ENCODE measurements at regions not wholly inside any gene's neighbourhood (a gene's known extent, or its start where the extent isn't known, plus 50 kb on each side); places are given as distances from the start of the nearest gene placed in this dataset.

- H3K27ac Mint-ChIP-seq = no peak overlapping the region
- H3K27me3 Mint-ChIP-seq (ENCODE audit: low read depth) = no peaks in the 10 kb centered on the region
- no peaks in the 10 kb centered on the region for H3K4me1 Mint-ChIP-seq (ENCODE audit: low read depth)
These were observed 689.8 kb downstream of the KCTD8 start for GRCh38 chr4:43758836-43759235.

GRCh38 chr4:43763029-43763610 lies 685.5 kb downstream of the KCTD8 start:
- no peaks in the 10 kb centered on the region for H3K27me3 Mint-ChIP-seq (ENCODE audit: low read depth)
- H3K27ac Mint-ChIP-seq = no peak overlapping the region
- no peaks in the 10 kb centered on the region for H3K36me3 Mint-ChIP-seq (ENCODE audit: low read depth)
- H3K9me3 Mint-ChIP-seq = peaks cover 8% of the 10 kb centered on the region
- intact Hi-C loops (cut with micrococcal nuclease) = no loop called here
- H3K4me1 Mint-ChIP-seq (ENCODE audit: low read depth) = no peaks in the 10 kb centered on the region
- no peak overlapping the region for H3K4me3 Mint-ChIP-seq (ENCODE audit: low read depth)
- DNase-seq (ENCODE audit: low spot score) = no peak

More at GRCh38 chr4:43758836-43759235, 689.8 kb downstream of the KCTD8 start:
- peaks cover 15% of the 10 kb centered on the region for H3K9me3 Mint-ChIP-seq
- no peak for DNase-seq (ENCODE audit: low spot score)
- H3K36me3 Mint-ChIP-seq (ENCODE audit: low read depth) = no peaks in the 10 kb centered on the region
- intact Hi-C loops (cut with micrococcal nuclease) = no loop called here
- H3K4me3 Mint-ChIP-seq (ENCODE audit: low read depth) = no peak overlapping the region

- Mint-ChIP-seq H3K36me3 (ENCODE audit: low read depth) (no peaks in the 10 kb centered on the region), H3K4me1 (ENCODE audit: low read depth) (no peaks in the 10 kb centered on the region), H3K9me3 (peaks cover 15% of the 10 kb centered on the region), H3K27me3 (ENCODE audit: low read depth) (no peaks in the 10 kb centered on the region), H3K4me3 (ENCODE audit: low read depth) (no peak overlapping the region), H3K27ac (no peak overlapping the region)
- DNase-seq (ENCODE audit: low spot score) = no peak
- intact Hi-C loops (cut with micrococcal nuclease) = no loop called here
These were observed 683.1 kb downstream of the KCTD8 start for GRCh38 chr4:43765514-43765913.

- Mint-ChIP-seq H3K9me3 (peaks cover 11% of the 10 kb centered on the region), H3K4me1 (ENCODE audit: low read depth) (no peaks in the 10 kb centered on the region), H3K36me3 (ENCODE audit: low read depth) (no peaks in the 10 kb centered on the region), H3K27ac (no peak overlapping the region), H3K4me3 (ENCODE audit: low read depth) (no peak overlapping the region), H3K27me3 (ENCODE audit: low read depth) (no peaks in the 10 kb centered on the region)
- intact Hi-C loops (cut with micrococcal nuclease) = no loop called here
- no peak for DNase-seq (ENCODE audit: low spot score)
These were observed 682.0 kb downstream of the KCTD8 start for GRCh38 chr4:43766648-43767047.

- DNase-seq (ENCODE audit: low spot score) = no peak
- H3K27ac Mint-ChIP-seq = no peak overlapping the region
- no peak overlapping the region for H3K4me3 Mint-ChIP-seq (ENCODE audit: low read depth)
- H3K36me3 Mint-ChIP-seq (ENCODE audit: low read depth) = no peaks in the 10 kb centered on the region
- no peaks in the 10 kb centered on the region for H3K27me3 Mint-ChIP-seq (ENCODE audit: low read depth)
- intact Hi-C loops (cut with micrococcal nuclease) = no loop called here
- H3K9me3 Mint-ChIP-seq = peaks cover 8% of the 10 kb centered on the region
- no peaks in the 10 kb centered on the region for H3K4me1 Mint-ChIP-seq (ENCODE audit: low read depth)
These were observed 672.2 kb downstream of the KCTD8 start for GRCh38 chr4:43776371-43776770.

GRCh38 chr4:43778187-43778915 lies 670.3 kb downstream of the KCTD8 start:
- Mint-ChIP-seq H3K4me3 (ENCODE audit: low read depth) (no peak overlapping the region), H3K9me3 (no peaks in the 10 kb centered on the region), H3K4me1 (ENCODE audit: low read depth) (no peaks in the 10 kb centered on the region), H3K36me3 (ENCODE audit: low read depth) (no peaks in the 10 kb centered on the region), H3K27me3 (ENCODE audit: low read depth) (no peaks in the 10 kb centered on the region), H3K27ac (no peak overlapping the region)
- intact Hi-C loops (cut with micrococcal nuclease) = no loop called here
- DNase-seq (ENCODE audit: low spot score) = no peak

GRCh38 chr4:43781125-43781524 lies 667.5 kb downstream of the KCTD8 start:
- no peaks in the 10 kb centered on the region for H3K4me1 Mint-ChIP-seq (ENCODE audit: low read depth)
- no peaks in the 10 kb centered on the region for H3K36me3 Mint-ChIP-seq (ENCODE audit: low read depth)
- peaks cover 2% of the 10 kb centered on the region for H3K9me3 Mint-ChIP-seq
- intact Hi-C loops (cut with micrococcal nuclease) = no loop called here
- no peak for DNase-seq (ENCODE audit: low spot score)
- H3K4me3 Mint-ChIP-seq (ENCODE audit: low read depth) = no peak overlapping the region
- H3K27ac Mint-ChIP-seq = no peak overlapping the region
- H3K27me3 Mint-ChIP-seq (ENCODE audit: low read depth) = no peaks in the 10 kb centered on the region

- no peaks in the 10 kb centered on the region for H3K27me3 Mint-ChIP-seq (ENCODE audit: low read depth)
- intact Hi-C loops (cut with micrococcal nuclease) = no loop called here
- H3K27ac Mint-ChIP-seq = no peak overlapping the region
- no peaks in the 10 kb centered on the region for H3K36me3 Mint-ChIP-seq (ENCODE audit: low read depth)
- peaks cover 4% of the 10 kb centered on the region for H3K9me3 Mint-ChIP-seq
- no peak overlapping the region for H3K4me3 Mint-ChIP-seq (ENCODE audit: low read depth)
- DNase-seq (ENCODE audit: low spot score) = no peak
- H3K4me1 Mint-ChIP-seq (ENCODE audit: low read depth) = no peaks in the 10 kb centered on the region
These were observed 666.2 kb downstream of the KCTD8 start for GRCh38 chr4:43782391-43782790.

- H3K4me1 Mint-ChIP-seq (ENCODE audit: low read depth) = no peaks in the 10 kb centered on the region
- H3K36me3 Mint-ChIP-seq (ENCODE audit: low read depth) = no peaks in the 10 kb centered on the region
These were observed 632.5 kb downstream of the KCTD8 start for GRCh38 chr4:43816116-43816515.

GRCh38 chr4:43822621-43823020 lies 626.0 kb downstream of the KCTD8 start:
- Mint-ChIP-seq H3K9me3 (peaks cover 52% of the 10 kb centered on the region), H3K27me3 (ENCODE audit: low read depth) (no peaks in the 10 kb centered on the region), H3K36me3 (ENCODE audit: low read depth) (no peaks in the 10 kb centered on the region), H3K4me3 (ENCODE audit: low read depth) (no peak overlapping the region), H3K27ac (no peak overlapping the region), H3K4me1 (ENCODE audit: low read depth) (no peaks in the 10 kb centered on the region)
- intact Hi-C loops (cut with micrococcal nuclease) = no loop called here
- no peak for DNase-seq (ENCODE audit: low spot score)

More at GRCh38 chr4:43816116-43816515, 632.5 kb downstream of the KCTD8 start:
- DNase-seq (ENCODE audit: low spot score) = no peak
- Mint-ChIP-seq H3K4me3 (ENCODE audit: low read depth) (no peak overlapping the region), H3K27ac (no peak overlapping the region), H3K27me3 (ENCODE audit: low read depth) (no peaks in the 10 kb centered on the region), H3K9me3 (peaks cover 34% of the 10 kb centered on the region)
- intact Hi-C loops (cut with micrococcal nuclease) = no loop called here

- H3K27ac Mint-ChIP-seq = no peak overlapping the region
- intact Hi-C loops (cut with micrococcal nuclease) = no loop called here
- H3K9me3 Mint-ChIP-seq = peaks cover 20% of the 10 kb centered on the region
- no peak overlapping the region for H3K4me3 Mint-ChIP-seq (ENCODE audit: low read depth)
- no peak for DNase-seq (ENCODE audit: low spot score)
- no peaks in the 10 kb centered on the region for H3K4me1 Mint-ChIP-seq (ENCODE audit: low read depth)
- H3K36me3 Mint-ChIP-seq (ENCODE audit: low read depth) = no peaks in the 10 kb centered on the region
- no peaks in the 10 kb centered on the region for H3K27me3 Mint-ChIP-seq (ENCODE audit: low read depth)
These were observed 612.7 kb downstream of the KCTD8 start for GRCh38 chr4:43835869-43836268.

- H3K27ac Mint-ChIP-seq = no peak overlapping the region
- no peaks in the 10 kb centered on the region for H3K27me3 Mint-ChIP-seq (ENCODE audit: low read depth)
- intact Hi-C loops (cut with micrococcal nuclease) = no loop called here
- no peak overlapping the region for H3K4me3 Mint-ChIP-seq (ENCODE audit: low read depth)
- no peaks in the 10 kb centered on the region for H3K36me3 Mint-ChIP-seq (ENCODE audit: low read depth)
- DNase-seq (ENCODE audit: low spot score) = no peak
- H3K4me1 Mint-ChIP-seq (ENCODE audit: low read depth) = no peaks in the 10 kb centered on the region
- peaks cover 12% of the 10 kb centered on the region for H3K9me3 Mint-ChIP-seq
These were observed 611.4 kb downstream of the KCTD8 start for GRCh38 chr4:43837171-43837570.

- Mint-ChIP-seq H3K36me3 (ENCODE audit: low read depth) (no peaks in the 10 kb centered on the region), H3K4me3 (ENCODE audit: low read depth) (no peak overlapping the region), H3K9me3 (peaks cover 11% of the 10 kb centered on the region), H3K27ac (no peak overlapping the region), H3K27me3 (ENCODE audit: low read depth) (no peaks in the 10 kb centered on the region), H3K4me1 (ENCODE audit: low read depth) (no peaks in the 10 kb centered on the region)
- DNase-seq (ENCODE audit: low spot score) = no peak
- intact Hi-C loops (cut with micrococcal nuclease) = no loop called here
These were observed 611.0 kb downstream of the KCTD8 start for GRCh38 chr4:43837604-43838003.
